ENCODE measurements at regions not wholly inside any gene's neighbourhood (a gene's known extent, or its start where the extent isn't known, plus 50 kb on each side); places are given as distances from the start of the nearest gene placed in this dataset.

DNA sequence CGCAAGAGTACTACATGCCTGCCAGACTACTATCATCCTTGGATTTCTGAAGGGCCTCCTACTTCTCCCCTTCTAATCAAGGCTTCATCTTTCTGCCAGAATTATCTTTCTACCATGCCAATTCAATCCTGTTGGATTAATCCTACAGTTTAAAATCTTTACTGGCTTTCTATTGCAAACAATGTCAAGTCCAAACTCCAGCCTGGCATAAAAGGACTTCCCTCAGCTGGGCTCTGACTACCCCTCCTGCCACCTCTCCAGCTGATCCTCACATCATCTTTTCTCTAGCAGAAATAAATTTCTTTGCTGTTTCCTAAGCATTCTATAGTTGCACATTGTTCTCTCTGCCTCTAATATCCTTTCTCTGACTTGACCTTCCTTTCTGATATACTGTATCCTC, 119.7 kb upstream of the RAD23B start:
- DNase-seq (ENCODE audit: low read depth), result no peak

DNA sequence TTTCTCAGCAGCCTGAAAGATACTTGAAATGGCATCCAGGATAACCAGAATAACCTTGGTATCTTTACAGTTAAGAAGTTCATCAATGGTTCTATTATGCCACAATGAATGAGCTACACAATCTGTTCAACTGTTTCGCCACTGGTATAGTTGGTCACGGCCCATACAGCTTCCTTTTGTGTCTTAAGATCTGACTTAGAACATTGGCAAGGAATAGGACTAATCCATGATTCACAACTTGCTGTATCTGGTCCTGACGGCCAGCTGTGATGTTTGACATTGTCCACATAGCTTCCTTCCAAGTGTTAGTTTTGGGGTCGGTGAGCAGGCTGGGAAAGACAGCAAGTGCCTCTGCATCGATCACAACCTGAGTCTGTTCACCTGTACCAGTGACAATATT, 113.3 kb upstream of the RAD23B start:
- DNase-seq (ENCODE audit: low read depth), result no peak

DNA sequence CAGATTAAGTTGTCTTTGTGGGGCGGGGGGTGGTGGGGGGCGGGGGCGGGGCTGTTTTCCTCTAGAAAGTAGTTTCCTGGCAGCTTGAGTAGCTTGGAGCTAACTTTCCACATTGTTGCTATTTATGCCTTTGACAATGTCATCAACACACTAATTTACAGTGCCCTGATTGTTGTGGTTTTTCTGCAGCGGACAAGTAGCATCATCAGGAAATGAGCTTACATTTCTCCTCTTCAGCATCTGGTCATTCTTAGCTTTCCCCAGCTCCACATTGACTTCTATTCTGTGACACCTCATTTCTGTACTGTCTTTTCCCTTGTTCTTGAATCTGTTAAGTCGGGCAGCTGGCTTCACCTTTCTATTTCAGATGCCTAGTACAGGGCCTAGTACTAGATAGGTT, 112.3 kb upstream of the RAD23B start:
- no peak for DNase-seq (ENCODE audit: low read depth)

DNA sequence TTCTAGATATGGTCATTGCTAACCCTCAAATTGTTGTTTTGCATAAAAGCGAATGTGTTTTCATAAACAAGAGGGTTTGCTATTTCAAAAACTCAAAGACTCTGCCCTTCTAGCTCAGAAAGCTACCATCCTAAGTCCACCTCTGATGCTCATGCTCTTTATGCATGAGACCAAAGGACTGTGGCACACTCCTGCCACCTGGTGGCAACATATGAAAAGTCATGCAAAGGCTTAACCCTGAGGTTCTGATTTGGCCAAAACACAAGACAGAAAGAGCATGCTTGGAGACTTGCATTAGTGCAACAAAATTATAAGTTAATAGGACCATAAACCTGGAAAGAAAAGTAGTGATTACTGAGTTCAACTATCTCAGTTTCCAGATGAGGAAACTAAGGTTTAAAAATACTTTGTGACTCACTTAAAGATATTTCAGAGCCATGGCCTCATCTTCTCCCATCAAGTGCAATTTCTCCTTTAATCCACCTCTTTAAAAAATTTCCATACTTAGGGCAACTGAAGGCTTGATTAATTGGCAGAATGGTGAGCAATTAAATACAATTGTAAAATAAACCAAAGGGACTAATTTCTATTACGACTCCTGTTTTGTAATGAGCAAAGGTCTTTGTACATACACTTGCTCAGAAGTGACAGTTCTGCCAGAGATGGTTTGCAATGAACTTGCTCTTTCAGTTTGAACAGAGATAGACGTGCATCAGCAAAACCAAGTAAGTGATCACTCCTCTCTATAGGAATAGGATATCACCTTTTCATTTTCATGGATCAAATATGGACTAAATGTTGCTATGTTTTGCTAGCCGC, 110.7 kb upstream of the RAD23B start:
- no peak for DNase-seq (ENCODE audit: low read depth)

DNA sequence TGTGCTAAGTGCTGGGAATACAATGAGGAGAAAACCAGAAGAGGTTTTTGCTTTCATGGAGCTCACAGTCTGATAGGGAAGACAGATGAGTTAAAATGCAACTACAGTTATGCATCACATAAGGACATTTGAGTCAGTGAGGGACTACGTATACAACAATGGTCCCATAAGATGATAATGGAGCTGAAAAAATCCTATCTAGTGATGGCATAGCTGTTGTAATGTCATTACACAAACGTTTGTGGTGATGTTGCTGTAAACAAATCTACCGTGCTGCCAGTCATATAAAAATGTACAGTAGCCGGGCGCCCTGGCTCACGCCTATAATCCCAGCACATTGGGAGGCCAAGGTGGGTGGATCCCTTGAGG, 110.1 kb upstream of the RAD23B start:
- DNase-seq (ENCODE audit: low read depth), result no peak

DNA sequence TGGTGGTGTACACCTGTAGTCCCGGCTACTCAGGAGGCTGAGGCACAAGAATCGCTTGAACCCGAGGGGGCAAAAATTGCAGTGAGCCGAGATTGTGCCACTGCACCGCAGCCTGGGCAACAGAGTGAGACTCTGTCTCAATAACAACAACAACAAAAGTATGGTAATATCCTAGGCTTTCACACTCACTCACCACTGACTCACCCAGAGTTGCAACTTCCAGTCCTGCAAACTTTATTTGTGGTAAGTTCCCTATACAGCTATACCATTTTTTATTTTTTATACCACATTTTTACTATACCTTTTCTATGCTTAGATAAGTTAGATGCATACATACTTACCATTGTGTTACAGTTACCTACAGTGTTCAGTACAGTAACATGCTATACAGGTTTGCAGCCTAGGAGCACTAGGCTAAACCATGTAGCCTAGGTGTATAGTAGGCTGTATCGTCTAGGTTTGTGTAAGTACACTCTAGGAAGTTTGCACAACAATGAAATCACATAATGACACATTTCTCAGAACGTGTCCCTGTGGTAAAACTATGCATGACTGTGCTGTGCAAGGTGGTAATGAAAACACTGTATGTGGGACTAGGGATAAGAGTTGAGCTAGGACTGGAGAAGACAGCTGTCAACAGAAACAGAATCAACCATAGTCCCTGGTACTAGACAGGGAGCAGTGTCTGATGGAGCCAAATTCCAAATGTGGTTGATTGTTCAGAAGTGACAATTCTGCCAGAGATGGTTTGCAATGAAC, 109.5 kb upstream of the RAD23B start:
- DNase-seq (ENCODE audit: low read depth), result no peak

DNA sequence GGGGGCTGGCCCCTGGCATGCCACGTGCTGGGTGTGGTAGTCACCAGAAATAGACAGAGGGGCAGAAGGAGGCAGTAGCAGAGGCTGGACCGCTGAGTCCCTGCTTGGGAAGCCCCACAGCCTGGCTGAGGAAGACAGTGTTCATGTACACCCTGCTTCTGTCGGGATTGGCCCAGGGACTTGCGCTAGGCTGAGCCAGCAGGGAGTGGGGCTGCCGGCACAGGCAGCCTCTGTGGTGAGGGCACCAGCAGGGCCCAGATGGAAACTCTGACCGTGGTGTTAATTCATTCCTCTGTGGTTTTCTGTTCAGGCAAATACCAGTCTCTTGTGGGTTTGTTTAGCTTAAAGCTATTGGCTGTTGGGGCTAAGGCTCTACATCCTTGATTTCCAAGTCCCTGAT, 108.6 kb upstream of the RAD23B start:
- no peak for DNase-seq (ENCODE audit: low read depth)

DNA sequence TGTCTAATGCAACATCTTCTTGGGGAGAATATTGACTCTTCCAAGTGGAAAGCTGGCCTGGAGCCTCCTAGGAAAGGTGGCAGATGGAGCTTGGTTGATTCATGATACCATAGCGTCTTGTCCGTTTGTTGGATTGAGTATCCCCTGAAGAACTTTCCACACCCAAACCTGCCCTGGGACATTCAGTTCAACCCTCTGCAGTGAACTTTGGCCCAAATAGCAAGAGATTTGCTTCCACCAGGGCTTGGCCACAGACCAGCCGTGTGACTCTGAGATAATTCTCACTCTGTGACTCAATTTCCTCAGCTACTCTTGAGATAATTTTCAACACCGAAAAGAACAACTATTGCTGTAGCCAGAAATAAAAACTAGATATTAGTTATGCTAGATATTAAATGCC, 108.0 kb upstream of the RAD23B start:
- DNase-seq (ENCODE audit: low read depth), result no peak

DNA sequence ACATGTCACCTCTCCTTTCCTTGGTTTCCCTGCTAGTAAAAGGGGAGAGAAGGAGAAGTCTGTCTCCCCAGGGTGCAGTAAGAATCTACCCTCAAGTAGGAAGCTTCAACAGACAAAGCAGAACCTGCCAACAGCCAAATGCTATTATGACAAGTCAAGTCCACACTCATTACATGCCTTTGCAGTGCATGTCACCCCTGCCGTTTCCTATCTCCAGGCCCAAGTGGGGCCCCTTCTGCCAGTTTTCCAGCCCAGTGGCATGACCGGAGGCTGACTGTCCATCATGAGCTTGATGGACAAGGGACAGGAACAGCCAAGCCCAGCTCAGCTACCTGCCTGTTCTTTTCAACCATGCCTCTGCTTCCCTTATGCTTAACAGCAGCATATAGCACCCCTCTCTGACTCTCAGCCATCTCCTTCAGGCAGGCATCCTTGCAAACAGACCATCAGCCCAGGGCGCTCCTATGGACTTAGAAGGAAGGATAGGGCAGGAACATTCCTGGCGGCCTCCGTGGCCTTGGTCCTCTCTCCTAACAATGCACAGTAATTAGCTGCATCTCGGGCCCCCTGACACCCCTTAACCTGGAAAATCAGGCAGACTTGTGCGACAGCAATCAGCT, 107.2 kb upstream of the RAD23B start:
- no peak for DNase-seq (ENCODE audit: low read depth)

DNA sequence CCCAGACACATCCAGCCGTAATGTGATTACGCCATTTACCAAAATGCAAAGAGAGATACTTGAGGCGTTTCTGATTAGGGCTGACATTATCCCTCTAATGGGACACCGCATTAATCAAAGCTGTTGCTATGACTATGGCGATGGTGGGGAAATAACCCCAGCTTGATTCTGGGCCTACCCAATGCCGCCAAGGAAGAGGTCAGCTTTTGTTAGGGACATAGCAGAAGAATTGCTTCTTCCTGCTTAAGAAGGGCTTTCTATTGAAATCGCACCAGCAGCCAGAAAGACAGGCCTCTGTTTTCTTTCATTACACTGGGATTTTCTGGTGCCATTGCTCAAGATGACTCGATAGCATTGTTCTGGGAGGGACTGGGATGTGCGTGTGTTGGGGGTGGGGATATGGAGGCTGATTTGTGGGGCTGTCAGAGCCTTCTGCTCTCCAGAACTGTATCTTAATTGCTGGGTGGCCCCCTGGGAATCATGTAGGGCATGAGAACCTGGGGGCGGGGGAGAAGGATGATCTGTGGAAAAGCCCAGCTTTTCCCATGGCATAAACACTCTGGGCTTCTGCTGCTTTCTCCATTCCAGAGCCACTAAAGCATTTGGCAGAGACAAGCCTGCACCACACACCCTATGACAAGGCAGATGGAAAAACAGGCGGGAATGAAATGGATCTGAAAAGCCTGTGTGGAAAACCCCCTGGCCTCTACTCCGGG, 106.5 kb upstream of the RAD23B start:
- peak; percentile 79 for DNase-seq (ENCODE audit: low read depth)

DNA sequence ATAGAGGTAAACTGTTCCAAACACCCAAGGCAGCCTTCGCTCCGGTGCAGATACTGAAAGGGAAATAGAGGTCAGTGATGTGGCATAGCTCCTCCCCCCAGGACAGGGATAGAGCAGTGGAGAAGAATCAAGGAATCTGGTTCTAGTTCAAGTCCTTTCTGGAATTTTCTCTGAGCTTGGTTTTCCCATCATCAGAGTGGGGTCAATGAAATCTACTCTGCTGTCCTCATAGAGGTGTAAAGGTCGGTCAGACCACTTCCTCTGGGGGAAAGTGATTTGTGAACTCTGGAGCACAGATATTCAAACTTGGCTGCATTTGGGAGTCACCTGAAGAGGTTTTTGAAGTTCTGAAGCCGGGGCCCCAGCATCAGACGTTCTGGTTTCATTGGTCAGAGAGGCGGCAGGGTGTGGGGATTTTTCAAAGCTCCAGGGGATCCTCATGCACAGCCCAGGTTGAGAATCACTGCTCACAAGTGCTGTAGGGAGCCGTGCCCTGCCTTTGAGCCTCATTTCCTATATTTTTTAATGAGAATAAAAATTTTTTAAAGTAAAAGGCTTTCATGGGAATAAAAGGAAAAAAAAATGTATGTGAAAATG, 105.7 kb upstream of the RAD23B start:
- no peak for DNase-seq (ENCODE audit: low read depth)

DNA sequence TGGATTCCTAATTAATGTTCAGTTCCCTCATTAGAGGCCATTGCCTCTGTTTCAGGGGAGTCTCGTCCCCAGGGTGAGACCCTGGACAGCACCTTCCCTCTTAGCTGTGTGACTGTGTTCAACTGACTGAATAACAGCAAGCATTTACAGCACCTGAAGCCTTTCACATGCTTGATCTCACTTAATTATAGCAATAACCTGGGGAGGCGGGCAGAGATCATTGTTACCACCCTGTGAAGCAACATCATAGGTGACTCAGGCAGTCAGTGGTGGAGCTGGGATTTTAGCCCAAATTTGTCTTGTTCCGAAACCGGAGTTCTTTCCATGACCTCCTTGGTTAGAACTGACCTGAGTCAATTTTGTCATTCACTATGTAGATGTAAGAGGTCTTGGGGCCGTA, 105.2 kb upstream of the RAD23B start:
- DNase-seq (ENCODE audit: low read depth), result no peak

DNA sequence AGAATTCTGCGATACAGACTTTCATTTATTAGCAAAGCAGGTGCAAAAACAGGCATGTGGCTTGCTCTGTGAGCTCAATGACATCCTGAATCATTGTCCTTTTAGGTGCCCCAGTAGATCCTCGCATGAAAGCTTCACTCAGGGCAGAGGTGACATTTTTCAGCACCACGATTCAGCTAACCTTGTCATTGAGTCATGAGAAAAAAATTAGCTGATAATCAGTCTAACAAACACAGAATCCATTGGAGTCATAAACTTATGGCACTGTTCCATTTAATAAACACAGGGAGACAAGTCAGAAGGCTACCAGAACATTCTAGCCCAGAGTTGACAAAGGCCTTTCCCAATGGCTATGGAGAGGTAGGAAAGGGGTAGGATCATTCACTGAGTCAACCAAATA, 104.8 kb upstream of the RAD23B start:
- DNase-seq (ENCODE audit: low read depth), result no peak

DNA sequence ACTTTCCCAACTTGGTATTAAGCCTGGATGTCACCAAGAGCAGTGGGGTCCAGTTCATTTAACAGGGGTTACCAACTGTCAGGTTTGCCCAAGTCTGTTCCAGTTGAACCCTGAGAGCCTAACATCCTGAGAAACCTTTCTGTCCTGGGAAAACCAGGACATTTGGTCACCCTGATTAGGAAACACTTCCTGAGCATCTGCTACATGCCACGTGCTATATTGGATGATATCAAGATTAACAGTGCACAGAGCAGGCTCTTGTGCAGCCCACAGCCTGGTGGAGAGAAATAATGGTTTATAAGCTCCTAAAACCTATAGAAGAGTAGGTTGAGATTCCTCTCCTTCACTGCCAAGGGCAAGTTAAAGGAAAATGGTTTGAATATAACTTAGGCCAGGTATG, 102.9 kb upstream of the RAD23B start:
- DNase-seq (ENCODE audit: low read depth), result no peak

DNA sequence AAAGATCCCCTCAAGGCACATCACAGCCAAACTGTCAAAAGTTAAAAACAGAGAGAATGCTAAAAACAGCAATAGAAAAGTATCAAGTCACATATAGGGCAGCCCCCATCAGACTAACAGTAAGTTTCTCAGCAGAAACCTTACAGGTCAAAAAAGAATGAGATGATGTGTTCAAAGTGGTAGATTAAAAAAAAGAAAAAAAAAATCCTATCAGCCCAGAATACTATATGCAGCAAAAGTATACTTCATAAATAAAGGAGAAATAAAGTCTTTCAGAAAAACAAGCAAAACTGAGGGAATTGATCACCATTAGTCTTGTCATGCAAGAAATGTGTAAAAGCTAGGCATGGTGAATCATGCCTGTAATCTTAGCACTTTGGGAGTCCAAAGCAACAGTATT, 99.9 kb upstream of the RAD23B start:
- no peak for DNase-seq (ENCODE audit: low read depth)

DNA sequence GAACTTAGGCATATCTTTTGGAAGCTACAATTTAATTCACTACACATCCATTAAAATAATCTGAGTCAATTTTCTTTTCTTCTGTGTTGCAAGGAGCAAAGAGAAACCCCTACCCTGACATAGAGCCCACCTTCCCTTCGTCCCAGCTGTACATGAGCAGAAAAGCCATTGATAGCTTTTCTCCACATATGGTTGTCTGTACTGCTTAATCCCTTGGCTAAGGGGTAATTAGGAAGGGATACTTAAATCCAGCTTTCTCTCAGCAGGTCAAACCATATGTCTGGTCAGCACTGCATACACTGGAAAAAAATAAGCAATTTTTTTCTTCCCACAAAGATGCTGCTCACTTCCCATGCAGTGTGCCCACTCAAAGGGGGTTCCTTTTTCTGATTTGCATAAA, 94.7 kb upstream of the RAD23B start:
- no peak for DNase-seq (ENCODE audit: low read depth)

DNA sequence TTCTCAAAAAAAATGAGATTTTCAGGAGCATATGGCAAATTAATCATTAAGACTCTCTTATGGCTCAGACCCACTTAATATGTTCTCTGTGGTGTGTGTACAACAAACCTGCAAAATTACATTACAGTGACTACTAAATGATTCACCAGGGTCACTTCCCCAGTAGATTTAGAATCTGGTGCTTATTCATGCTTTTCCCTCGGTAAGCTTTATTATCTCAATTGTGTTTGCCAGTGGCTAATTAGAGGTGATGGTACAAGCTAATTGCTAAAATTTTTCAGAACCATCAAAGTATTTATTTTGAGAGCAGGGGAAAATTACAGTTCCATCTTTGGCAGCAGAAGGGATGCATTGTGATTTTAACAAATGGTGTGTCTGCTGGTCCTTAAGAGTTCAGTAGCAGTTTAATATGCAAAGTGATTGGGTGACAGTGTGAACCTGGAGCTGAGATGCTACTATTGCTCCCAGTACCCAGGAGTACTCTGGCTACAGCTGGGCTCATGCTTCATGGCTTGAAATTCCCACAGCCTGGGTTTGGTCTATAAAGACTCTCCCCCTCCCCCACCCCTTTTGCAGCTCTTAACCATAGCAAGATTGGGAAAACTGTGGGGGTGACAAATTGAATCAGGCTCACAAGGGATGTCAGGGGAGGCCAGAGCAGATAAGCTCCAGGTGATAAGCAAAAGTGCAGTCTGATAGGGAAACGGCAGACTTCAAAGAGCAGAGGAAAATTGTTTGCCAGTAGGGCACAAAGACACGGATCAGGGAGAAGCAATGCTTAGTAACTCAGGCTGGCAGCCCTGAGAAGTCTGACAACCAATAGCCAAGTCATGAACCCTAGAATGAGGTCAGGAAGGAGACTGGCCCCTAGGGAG, 92.8 kb upstream of the RAD23B start:
- DNase-seq (ENCODE audit: low read depth), result no peak

DNA sequence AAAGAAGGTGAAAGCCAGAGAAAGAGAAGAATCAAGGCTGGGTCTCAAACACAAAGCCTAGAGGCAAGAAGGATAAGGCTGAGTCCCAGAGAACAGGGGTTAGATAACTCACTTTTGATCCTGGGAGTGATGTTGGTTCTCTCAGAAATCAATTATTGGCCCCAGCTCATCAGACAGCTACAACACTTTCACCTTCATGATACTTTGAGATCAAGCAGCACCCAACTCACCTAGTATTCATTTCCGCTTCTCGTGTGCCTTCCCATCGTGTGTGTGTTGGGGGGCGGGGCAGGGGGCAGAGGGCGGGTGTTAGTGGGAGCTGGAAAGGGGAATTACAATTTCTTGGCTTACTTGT, 92.2 kb upstream of the RAD23B start:
- DNase-seq (ENCODE audit: low read depth), result no peak

DNA sequence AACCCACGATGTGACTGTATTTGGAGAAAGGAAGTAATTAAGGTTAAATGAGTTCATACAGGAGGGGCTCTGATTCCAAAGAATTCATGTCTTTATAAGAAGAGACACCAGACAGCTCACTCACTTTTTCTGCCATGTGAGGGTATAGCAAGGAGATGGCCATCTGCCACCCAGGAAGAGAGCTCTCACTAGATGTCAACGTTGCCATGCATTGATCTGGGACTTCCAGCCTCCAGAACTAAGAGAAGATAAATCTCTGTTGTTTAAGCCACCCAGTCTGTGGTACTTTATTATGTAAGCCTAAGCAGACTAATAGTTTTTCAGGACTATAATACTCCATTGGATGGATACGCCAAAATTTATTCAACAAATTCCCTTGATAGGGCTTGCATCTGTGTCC, 89.8 kb upstream of the RAD23B start:
- no peak for DNase-seq (ENCODE audit: low read depth)

DNA sequence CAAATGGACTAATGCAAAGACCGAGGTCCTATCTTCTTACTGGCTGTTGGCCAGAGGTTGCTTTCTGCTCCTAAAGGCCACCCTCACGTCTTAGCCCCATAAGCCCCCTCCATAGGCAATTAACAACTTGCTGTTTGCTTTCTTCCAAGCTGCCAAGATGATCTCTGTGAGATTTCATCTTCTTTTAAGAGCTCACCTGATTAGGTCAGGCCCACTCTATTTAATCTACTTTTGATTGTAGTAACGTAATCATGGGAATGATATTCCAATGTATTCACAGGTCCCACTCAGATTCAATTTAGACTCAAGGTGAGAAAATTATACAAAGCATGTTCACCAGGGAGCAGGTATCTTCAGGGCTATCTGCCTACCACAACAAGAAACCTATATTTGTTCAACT, 84.4 kb upstream of the RAD23B start:
- DNase-seq (ENCODE audit: low read depth), result no peak

DNA sequence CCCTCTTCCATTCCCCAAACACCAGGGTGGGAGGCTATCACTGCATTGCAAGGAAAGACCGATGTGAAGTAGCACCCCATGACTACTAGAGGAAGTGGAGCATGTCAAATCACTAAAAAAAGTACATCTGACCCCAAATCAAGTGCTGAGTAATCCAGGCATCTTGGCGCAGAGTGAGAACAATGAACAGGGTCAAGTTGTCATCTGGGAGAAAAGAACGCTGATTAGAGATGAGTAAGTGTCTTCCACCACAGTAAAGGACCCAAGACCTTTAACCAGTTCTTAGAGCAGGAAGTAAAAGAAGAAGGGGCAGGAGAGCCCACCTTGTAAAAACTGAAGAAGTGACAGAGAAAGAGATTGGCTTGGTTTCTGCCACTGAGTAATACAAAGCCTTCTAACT, 75.0 kb upstream of the RAD23B start:
- no peak for DNase-seq (ENCODE audit: low read depth)

Data from GM04503 (cell line).